HCT116 (cell line): ENCODE measurements at regions not wholly inside any gene's neighbourhood (a gene's known extent, or its start where the extent isn't known, plus 50 kb on each side); places are given as distances from the start of the nearest gene placed in this dataset.

ENCODE experiments used
- CTCF ChIP-seq, 3 experiments: fragments of 200-600 bp in 1 of 3; sonication (generic) in 1 of 3; IDR thresholded peaks in 2 of 3; conservative IDR thresholded peaks in 1 of 3; 2 replicates each; pipeline ENCODE4 v1.5.1; 2012 to 2017; ENCODE audit warnings: low read depth in 2 of 3, low read length in 2 of 3, antibody characterized with exemption in 1 of 3, borderline replicate concordance in 1 of 3, control low read depth in 1 of 3, mild to moderate bottlenecking in 1 of 3, mixed read lengths in 1 of 3, mixed run types in 1 of 3, moderate library complexity in 1 of 3; ENCODE audit not compliant: insufficient read depth in 1 of 3
- EZH2 ChIP-seq: fragments of 200-600 bp; sonication (generic); IDR thresholded peaks from 2 replicates; pipeline ENCODE4 v1.6.1; 2017; ENCODE audit warnings: antibody characterized with exemption, mixed run types

- TF ChIP-seq CTCF (IDR thresholded peaks at IDR 0.05 in 2 of 3, conservative IDR thresholded peaks at IDR 0.05 in 1 of 3; ENCODE audit: borderline replicate concordance in 1 of 3, insufficient read depth in 1 of 3, low read depth in 2 of 3, low read length in 2 of 3) (no peak), EZH2 (no peak)
Observed at GRCh38 chr17:71550675-71551074, 570.1 kb upstream of the SOX9 start.
